Left cardiac atrium (tissue), 4 donors: ENCODE measurements at regions not wholly inside any gene's neighbourhood (a gene's known extent, or its start where the extent isn't known, plus 50 kb on each side); places are given as distances from the start of the nearest gene placed in this dataset.
"Not testable (repeated sequence)": the region's sequence is repeated elsewhere in the genome, so short reads cannot be mapped to it uniquely, and the experiment has no call there.

Experiments
- ATAC-seq, 2 donors: fragments of 200-7000 bp; cut with Tn5 transposase; one replicate each; pipeline ENCODE4 v1.9.1; 2020; ENCODE audit warnings: mild to moderate bottlenecking in 2 of 2, moderate library complexity in 2 of 2
- DNase-seq: peaks from one replicate; pipeline ENCODE4 v3.0.0-alpha.2; 2020
- intact Hi-C, 2 donors: fragments of 100-400 bp; cut with DNase I; formaldehyde crosslinking; loops; one replicate each; pipeline versions ENCODE4 v1.14.1 to v1.15.1; 2022 to 2023
- donor health status: DM: no; HTN: yes; CAD: no.
- donor health status: DM: no; HTN: yes; CAD: no; lungs with severe emphysema.
- donor health status: DM: yes; HTN: yes; CAD: no.
- donor health status: Dilated cardiomyopathy.

- DNase-seq, intact Hi-C loops, ATAC-seq: not testable (repeated sequence)
These were observed 509.9 kb downstream of the UTRN start for GRCh38 chr6:144795022-144795421.

GRCh38 chr6:144796070-144796469 lies 510.9 kb downstream of the UTRN start:
- no peak for DNase-seq
- intact Hi-C loops: no loop called here
- no peak for ATAC-seq

GRCh38 chr6:144797881-144798589 lies 512.9 kb downstream of the UTRN start:
- DNase-seq (no peak), ATAC-seq (no peak)
- intact Hi-C loops: no loop called here

GRCh38 chr6:144804246-144804790 lies 519.2 kb downstream of the UTRN start:
- DNase-seq: no peak
- ATAC-seq: no peak
- intact Hi-C loops: no loop called here

GRCh38 chr6:144805049-144805448 lies 519.9 kb downstream of the UTRN start:
- intact Hi-C loops: no loop called here
- ATAC-seq (no peak), DNase-seq (no peak)

- ATAC-seq (no peak), DNase-seq (no peak)
- intact Hi-C loops: no loop called here
These were observed 521.1 kb downstream of the UTRN start for GRCh38 chr6:144806222-144806621.

GRCh38 chr6:144809120-144809519 lies 524.0 kb downstream of the UTRN start:
- ATAC-seq (no peak), DNase-seq (no peak)
- intact Hi-C loops: no loop called here

GRCh38 chr6:144809969-144810368 lies 524.8 kb downstream of the UTRN start:
- DNase-seq (no peak), ATAC-seq (no peak)
- intact Hi-C loops: no loop called here

- ATAC-seq (no peak), DNase-seq (no peak)
- intact Hi-C loops: no loop called here
These were observed 526.0 kb downstream of the UTRN start for GRCh38 chr6:144811140-144811539.

GRCh38 chr6:144816936-144817335 lies 531.8 kb downstream of the UTRN start:
- DNase-seq: no peak
- no peak for ATAC-seq
- intact Hi-C loops: no loop called here

GRCh38 chr6:144820270-144820669 lies 535.1 kb downstream of the UTRN start:
- ATAC-seq (no peak), DNase-seq (no peak)
- intact Hi-C loops: no loop called here

- DNase-seq (no peak), ATAC-seq (no peak)
- intact Hi-C loops: no loop called here
These were observed 538.0 kb downstream of the UTRN start for GRCh38 chr6:144823131-144823530.

- no peak for ATAC-seq
- intact Hi-C loops: no loop called here
- no peak for DNase-seq
These were observed 538.9 kb downstream of the UTRN start for GRCh38 chr6:144824018-144824417.

- intact Hi-C loops: no loop called here
- no peak for DNase-seq
- ATAC-seq: no peak
These were observed 549.4 kb downstream of the UTRN start for GRCh38 chr6:144834426-144835038.

GRCh38 chr6:144835322-144835973 lies 550.3 kb downstream of the UTRN start:
- ATAC-seq (no peak), DNase-seq (no peak)
- intact Hi-C loops: no loop called here

- DNase-seq (no peak), ATAC-seq (no peak)
- intact Hi-C loops: no loop called here
These were observed 555.5 kb downstream of the UTRN start for GRCh38 chr6:144840619-144841018.

GRCh38 chr6:144843701-144844100 lies 558.6 kb downstream of the UTRN start:
- ATAC-seq (no peak), DNase-seq (no peak)
- intact Hi-C loops: no loop called here

- DNase-seq (no peak), ATAC-seq (no peak)
- intact Hi-C loops: no loop called here
These were observed 559.5 kb downstream of the UTRN start for GRCh38 chr6:144844596-144844995.

GRCh38 chr6:144845186-144845585 lies 560.1 kb downstream of the UTRN start:
- no peak for DNase-seq
- intact Hi-C loops: no loop called here
- no peak for ATAC-seq

- intact Hi-C loops: no loop called here
- ATAC-seq (no peak), DNase-seq (no peak)
These were observed 562.8 kb downstream of the UTRN start for GRCh38 chr6:144847916-144848315.
